Stimulated activated naive CD4-positive, alpha-beta T cell treated with Interleukin-2 at 50 U/mL for 16 hours (primary cell): ENCODE measurements at regions not wholly inside any gene's neighbourhood (a gene's known extent, or its start where the extent isn't known, plus 50 kb on each side); places are given as distances from the start of the nearest gene placed in this dataset.

Source experiments
- DNase-seq: peaks from one replicate; lab custom pipeline; 2025; lab: John Stamatoyannopoulos, UW

- no peak for DNase-seq
Measured at GRCh38 chr12:126602612-126603011, 1537.4 kb downstream of the AACS start.

- no peak for DNase-seq
Measured at GRCh38 chr12:126607157-126607556, 1541.9 kb downstream of the AACS start.

- no peak for DNase-seq
Measured at GRCh38 chr12:126607867-126608266, 1542.6 kb downstream of the AACS start.

DNA sequence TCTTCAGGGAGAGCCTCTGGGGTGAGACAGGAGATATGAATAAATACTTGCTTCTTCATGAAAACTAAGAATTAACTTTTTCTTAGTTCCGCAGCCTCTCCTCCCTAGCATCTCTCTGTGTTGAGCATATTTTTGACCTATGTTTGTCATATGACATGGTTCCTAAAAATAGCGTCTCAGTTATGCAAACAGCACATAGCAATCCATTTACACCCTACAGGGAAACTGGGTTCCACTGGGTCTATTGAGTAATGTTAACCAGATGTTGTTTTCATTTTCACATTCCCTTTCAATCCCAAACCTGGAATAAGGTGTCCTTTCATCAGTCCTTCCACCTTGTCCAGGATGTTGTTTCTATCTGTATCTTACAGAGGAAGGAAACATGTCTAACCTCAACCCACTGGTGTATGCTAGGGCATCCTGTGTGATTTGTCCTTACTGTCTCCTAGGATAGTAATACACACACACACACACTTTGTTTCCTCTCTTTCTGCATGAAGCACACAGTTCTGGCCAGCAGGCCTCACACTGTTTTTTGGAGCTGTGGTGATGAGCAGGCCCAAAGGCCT, 1543.5 kb downstream of the AACS start:
- no peak for DNase-seq

DNA sequence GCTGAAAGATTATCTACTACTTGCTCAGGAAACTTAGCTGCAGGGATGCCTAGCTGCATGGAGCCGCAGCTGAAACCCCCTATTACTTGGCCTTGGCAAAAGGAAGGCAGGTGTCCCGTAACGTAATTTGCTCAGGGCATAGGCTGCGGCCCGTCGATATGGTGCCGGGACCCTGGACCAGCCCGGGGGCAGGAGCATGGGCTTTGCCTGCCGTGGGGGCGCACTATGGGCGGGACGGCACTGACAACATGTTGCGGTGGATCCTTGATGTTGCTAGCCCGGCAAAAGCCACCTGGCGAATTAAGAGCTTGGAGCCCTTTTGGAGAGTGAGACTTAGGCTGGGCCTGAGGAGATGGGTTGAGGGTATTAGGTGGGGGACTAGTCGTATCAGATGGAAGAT, 1551.2 kb downstream of the AACS start:
- no peak for DNase-seq

- no peak for DNase-seq
Measured at GRCh38 chr12:126617312-126617711, 1552.1 kb downstream of the AACS start.

- DNase-seq = no peak
Measured at GRCh38 chr12:126627596-126627995, 1562.4 kb downstream of the AACS start.

GRCh38 chr12:126636821-126637220, 1571.6 kb downstream of the AACS start:
- no peak for DNase-seq

DNA sequence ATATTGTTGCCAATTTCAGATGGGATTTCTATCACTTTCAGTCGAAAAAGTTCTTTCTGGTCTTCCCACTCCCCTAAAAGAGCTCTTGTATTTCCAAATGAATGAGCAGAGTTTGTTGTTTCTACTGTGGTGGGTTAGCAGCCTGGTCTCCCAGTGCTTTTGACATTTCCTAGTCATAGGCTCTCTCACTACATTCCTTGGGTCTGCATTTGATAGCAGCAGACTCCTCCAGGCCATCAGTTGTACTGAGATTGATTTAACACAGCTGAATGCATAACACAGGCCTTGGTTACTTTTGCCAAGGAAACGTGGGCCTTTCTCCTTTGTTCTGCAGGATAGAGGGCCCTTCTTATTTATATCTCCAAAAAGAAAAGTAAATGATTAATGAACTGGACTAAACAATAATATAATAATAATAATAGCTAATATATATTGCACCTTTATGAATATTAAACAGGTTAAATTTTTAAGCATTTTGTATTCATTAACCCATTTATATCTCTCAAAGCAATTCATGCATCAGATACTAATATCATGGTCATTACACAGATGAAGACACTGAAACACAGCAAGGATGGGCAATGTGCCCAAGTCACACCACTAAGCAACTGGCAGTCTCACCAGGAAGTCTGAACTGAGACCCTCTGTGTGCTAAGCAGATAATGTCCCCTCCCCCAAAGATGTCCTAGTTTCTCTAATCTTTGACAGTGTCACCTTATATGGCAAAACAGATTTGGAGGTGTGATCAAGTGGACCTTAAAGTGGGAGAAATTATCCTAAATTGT, 1579.2 kb downstream of the AACS start:
- DNase-seq = no peak

DNA sequence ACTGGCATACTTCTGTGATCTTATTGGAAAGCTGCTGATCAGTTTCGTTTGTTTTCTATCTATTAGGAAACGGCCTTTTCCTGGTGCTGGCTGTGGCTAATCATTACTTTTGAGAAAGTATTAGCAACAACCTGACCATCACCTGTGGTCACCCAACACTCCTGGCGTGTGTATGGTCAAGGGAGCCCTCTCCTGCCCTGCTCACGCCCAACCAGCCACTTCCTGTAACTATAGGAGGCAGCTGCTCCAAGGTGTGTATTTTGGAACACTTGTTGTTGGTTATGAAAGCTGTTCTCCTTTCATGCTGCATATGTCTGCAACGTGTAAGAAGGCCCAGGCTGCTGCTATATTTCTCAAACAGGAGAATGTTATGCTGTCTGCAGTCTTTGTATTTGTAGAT, 1582.8 kb downstream of the AACS start:
- DNase-seq = no peak

DNA sequence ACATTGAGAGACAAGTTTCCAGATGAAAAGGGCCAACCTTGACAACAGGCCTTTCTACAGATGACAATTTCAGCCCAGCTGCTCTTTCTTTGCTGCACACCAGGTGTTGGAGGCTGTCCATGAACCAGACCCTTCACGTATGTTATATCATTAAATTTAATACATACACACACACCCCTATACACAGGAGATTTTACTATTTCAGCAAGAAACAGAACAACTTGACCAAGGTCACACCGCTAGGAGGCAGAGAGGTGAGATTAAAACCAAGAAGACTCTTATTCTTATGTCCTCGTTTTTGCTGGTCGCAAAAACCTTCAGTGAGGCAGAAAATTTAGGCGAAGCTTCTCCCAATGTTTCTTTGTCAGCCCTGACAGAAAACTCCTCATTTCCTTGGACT, 1585.9 kb downstream of the AACS start:
- no peak for DNase-seq

GRCh38 chr12:126663304-126664094, 1598.3 kb downstream of the AACS start:
- DNase-seq = no peak

- DNase-seq = no peak
Measured at GRCh38 chr12:126667339-126667738, 1599.6 kb upstream of the TMEM132C start.

- DNase-seq = no peak
Measured at GRCh38 chr12:126668538-126668937, 1598.4 kb upstream of the TMEM132C start.

GRCh38 chr12:126668961-126669360, 1598.0 kb upstream of the TMEM132C start:
- DNase-seq = no peak

- no peak for DNase-seq
Measured at GRCh38 chr12:126676434-126676833, 1590.5 kb upstream of the TMEM132C start.

GRCh38 chr12:126681676-126682075, 1585.3 kb upstream of the TMEM132C start:
- no peak for DNase-seq

DNA sequence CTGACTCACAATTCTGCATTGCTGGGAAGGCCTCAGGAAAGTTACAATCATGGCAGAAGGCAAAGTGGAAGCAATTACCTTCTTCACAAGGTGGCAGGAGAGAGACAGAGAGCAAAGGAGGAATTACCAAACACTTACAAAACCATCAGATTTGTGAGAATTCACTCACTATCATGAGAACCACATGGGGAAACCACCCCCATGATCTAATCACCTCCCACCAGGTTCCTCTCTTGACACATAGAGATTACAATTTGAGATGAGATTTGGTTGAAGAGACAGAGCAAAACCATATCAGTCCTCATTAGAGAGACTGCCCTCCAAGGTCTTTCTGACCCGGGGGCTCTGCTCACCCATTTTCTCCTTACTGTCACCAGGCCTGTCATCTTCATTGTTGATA, 1582.3 kb upstream of the TMEM132C start:
- no peak for DNase-seq

DNA sequence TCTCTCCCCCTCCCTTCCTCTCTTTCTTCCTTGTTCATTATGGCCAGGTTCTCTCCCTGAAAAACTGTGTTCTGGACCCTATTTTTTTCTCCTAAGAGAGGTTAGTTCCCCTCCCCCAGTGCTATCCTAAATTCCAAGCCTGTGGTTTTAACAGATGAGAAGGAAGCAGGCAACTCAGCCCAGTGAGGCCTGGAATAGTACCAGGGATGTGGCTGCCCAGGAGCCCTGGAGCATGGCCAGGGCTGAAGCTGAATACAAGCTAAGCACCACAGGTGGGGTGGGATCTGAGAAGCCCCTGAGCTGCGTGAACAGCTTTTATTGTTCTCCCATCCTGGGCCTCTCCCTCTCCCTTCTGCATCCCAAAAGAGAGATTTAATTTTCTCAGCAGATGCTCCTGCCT, 1581.3 kb upstream of the TMEM132C start:
- DNase-seq = no peak

GRCh38 chr12:126688556-126688955, 1578.4 kb upstream of the TMEM132C start:
- no peak for DNase-seq

- DNase-seq = no peak
Measured at GRCh38 chr12:126700096-126700495, 1566.9 kb upstream of the TMEM132C start.

DNA sequence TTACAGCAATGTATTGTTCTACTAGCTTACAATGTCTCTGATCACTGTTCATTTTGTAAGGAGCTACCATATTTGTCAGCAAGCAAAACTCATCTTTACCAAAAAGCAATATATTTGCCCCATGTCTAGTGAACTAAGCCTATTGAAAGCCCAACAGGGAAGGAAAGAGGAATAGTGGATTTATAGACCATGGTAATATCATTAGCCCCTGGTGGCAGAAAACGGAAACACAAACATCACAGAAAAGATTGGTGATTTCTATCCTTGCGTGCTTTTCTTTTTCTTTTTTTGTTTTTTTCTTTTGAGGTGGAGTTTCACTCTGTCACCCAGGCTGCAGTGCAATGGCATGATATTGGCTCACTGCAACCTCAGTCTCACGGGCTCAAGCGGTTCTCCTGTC, 1562.4 kb upstream of the TMEM132C start:
- DNase-seq = no peak

- DNase-seq = no peak
Measured at GRCh38 chr12:126706300-126706699, 1560.7 kb upstream of the TMEM132C start.
